AG04450 (cell line): ENCODE measurements at regions not wholly inside any gene's neighbourhood (a gene's known extent, or its start where the extent isn't known, plus 50 kb on each side); places are given as distances from the start of the nearest gene placed in this dataset.

Experiments
- CTCF ChIA-PET: fragments of 300-600, 350-600 bp; formaldehyde crosslinking; extraction: SDS; loops from one replicate; lab custom pipeline; 2022; ENCODE audit warnings: antibody characterized with exemption, inconsistent platforms; lab: Charles Lee
- POLR2A ChIA-PET: fragments of 350-600 bp; formaldehyde crosslinking; extraction: SDS; loops from one replicate; lab custom pipeline; 2021; ENCODE audit warnings: antibody characterized with exemption, inconsistent platforms; lab: Yijun Ruan, JAX
- DNase-seq: peaks from one replicate; pipeline ENCODE4 v3.0.0-alpha.2; 2011; ENCODE audit warnings: low read depth, low spot score
- H3K27ac ChIP-seq: one replicate; pipeline ENCODE4 v1.5.1; 2012; ENCODE audit warnings: low read depth, low read length, control low read depth
- H3K27me3 ChIP-seq: one replicate; pipeline ENCODE4 v1.6.0; 2012; ENCODE audit warnings: low read length; ENCODE audit not compliant: control insufficient read depth, insufficient read depth
- H3K4me3 ChIP-seq: 2 replicates; pipeline ENCODE4 v1.5.1; 2011; ENCODE audit warnings: mild to moderate bottlenecking, low read depth, low read length, control low read depth
- H3K9me3 ChIP-seq: 2 replicates; pipeline ENCODE4 v1.5.1; 2012; ENCODE audit warnings: low read length; ENCODE audit not compliant: control insufficient read depth, insufficient read depth
- TF ChIP-seq, protein P1 (sequence below): IDR thresholded peaks from 2 replicates; pipeline ENCODE4 v1.5.1; 2011; ENCODE audit warnings: low read depth, low read length, control low read depth, inconsistent platforms

DNA sequence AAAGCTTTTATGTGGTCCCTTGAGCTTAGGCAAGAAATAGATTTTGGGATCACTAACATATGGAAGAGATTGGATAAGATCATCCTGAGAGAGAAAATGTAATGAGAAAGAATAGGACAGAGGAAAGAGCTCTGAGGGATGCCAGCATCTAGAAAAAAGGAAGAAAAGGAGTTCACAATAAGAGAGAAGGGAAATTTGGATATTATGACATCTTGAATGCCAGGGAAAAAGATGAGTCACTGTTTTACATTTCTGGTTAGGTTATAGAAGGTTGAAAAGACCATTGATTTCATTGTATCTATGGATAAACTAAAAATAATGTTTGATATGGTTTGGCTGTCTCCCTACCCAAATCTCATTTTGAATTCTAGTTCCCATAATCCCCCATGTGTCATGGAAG, 208.5 kb downstream of the MAD2L1 start:
- ChIA-PET CTCF (interaction anchor here (1.4 kb wide), 1 partner anchor 230 kb away, joined by 4 read pairs; the partner anchor contains the start of gene PDE5A), POLR2A (no interaction called here)
- Histone ChIP-seq H3K27ac (no peak overlapping the region), H3K9me3 (no peaks in the 10 kb centered on the region), H3K27me3 (no peaks in the 10 kb centered on the region), H3K4me3 (no peak overlapping the region)
- TF ChIP-seq, protein P1, sequence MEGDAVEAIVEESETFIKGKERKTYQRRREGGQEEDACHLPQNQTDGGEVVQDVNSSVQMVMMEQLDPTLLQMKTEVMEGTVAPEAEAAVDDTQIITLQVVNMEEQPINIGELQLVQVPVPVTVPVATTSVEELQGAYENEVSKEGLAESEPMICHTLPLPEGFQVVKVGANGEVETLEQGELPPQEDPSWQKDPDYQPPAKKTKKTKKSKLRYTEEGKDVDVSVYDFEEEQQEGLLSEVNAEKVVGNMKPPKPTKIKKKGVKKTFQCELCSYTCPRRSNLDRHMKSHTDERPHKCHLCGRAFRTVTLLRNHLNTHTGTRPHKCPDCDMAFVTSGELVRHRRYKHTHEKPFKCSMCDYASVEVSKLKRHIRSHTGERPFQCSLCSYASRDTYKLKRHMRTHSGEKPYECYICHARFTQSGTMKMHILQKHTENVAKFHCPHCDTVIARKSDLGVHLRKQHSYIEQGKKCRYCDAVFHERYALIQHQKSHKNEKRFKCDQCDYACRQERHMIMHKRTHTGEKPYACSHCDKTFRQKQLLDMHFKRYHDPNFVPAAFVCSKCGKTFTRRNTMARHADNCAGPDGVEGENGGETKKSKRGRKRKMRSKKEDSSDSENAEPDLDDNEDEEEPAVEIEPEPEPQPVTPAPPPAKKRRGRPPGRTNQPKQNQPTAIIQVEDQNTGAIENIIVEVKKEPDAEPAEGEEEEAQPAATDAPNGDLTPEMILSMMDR, result no peak
- no peak for DNase-seq

DNA sequence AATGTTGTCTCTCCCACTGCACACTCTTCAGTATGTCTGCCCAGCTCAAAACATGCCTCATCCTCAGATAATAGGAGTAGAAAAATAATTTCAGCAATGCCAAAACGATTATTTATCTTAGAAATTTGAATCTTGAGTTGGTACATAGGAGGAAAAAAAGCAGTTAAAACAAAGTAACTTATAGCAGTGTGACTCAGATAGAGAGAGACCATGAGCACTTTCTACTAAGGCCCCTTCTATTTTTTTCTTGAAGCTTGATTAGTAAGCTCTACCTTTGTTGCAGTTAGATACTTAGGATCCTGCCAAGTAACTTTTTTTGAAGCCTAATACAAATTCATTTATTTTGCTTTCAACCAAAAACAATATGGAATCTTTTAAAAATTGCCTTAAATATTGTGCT, 212.3 kb downstream of the MAD2L1 start:
- ChIA-PET POLR2A (no interaction called here), CTCF (no interaction called here)
- Histone ChIP-seq H3K4me3 (no peak overlapping the region), H3K27me3 (no peaks in the 10 kb centered on the region), H3K27ac (no peak overlapping the region), H3K9me3 (no peaks in the 10 kb centered on the region)
- DNase-seq, result peak; percentile 4
- TF ChIP-seq, protein P1, result no peak

DNA sequence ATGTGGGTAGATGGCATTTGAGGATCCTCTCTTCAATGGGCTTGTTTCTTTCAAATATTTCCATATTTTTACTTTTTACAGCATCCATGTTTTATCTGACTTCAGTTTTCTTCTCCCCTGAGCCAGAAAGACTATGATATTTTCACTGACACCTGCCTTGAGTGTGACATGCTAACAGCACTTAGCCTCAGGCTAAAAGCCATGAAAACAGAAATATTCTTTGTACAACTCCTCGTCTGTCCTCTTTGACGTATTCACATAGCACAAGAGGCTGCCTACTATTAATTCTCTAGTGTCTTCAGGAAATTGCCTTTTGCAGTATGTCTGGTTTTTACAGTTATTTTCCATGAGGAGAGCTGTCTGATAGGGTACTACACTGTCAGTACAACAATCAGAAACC, 215.0 kb downstream of the MAD2L1 start:
- ChIA-PET CTCF (no interaction called here), POLR2A (no interaction called here)
- DNase-seq, result no peak
- Histone ChIP-seq H3K27me3 (no peaks in the 10 kb centered on the region), H3K27ac (no peak overlapping the region), H3K9me3 (peaks cover 2% of the 10 kb centered on the region; the same call in 1 of the 2 replicates), H3K4me3 (no peak overlapping the region)
- TF ChIP-seq, protein P1, result no peak

DNA sequence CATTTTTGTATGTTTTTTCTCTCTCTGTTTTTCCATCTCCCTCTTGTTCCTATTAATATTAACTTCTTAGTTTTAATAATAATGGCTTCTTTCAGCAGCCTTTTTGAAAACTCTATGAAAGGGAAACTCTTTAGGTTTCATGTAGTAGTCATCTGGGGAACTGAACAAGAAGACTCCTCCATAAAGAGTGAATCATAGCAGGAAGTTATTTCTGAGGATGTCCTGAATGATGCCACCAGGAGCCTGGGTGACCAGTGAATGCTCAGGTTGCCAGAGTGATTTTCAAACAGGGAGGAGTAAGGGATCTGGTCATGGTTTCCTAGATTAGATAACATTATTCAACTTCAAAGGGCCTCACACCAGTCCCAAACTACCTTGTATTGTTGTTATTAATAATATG, 212.8 kb upstream of the PDE5A start:
- Histone ChIP-seq H3K27me3 (no peaks in the 10 kb centered on the region), H3K9me3 (no peaks in the 10 kb centered on the region), H3K4me3 (no peak overlapping the region), H3K27ac (no peak overlapping the region)
- DNase-seq, result no peak
- TF ChIP-seq, protein P1, result no peak
- ChIA-PET POLR2A (no interaction called here), CTCF (no interaction called here)

DNA sequence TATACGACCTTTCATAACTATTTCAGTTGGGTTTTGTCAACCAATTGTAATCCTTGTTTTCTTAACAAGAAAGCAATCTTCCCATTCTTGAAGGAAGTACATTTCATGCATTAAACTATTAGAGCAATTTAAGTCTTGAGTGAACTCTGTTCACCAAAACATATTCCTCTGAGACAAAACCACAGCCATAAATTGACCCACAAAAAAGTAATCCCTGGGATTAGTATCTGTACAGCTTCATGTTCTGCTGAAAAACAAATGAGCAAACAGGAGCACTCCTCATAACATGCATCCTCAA, 207.0 kb upstream of the PDE5A start:
- no peaks in the 10 kb centered on the region for H3K27me3 ChIP-seq
- no peak overlapping the region for H3K4me3 ChIP-seq
- DNase-seq, result peak; percentile 36
- H3K27ac ChIP-seq, result no peak overlapping the region
- ChIA-PET CTCF (interaction anchor here (0.6 to 2.2 kb wide), 3 partner anchors 9 to 207 kb away, joined by 4 to 10 read pairs (median 5); partner anchors contain the start of gene PDE5A), POLR2A (interaction anchor here (0.6 to 1.1 kb wide), 3 partner anchors 101 to 226 kb away, joined by 3 to 9 read pairs (median 3); no protein-coding TSS in a partner anchor)
- TF ChIP-seq, protein P1, result no peak
- H3K9me3 ChIP-seq, result no peaks in the 10 kb centered on the region
